ENCODE measurements at regions not wholly inside any gene's neighbourhood (a gene's known extent, or its start where the extent isn't known, plus 50 kb on each side); places are given as distances from the start of the nearest gene placed in this dataset.

- Histone ChIP-seq H3K9me2 (ENCODE audit: insufficient read depth) (no peaks in the 10 kb centered on the region; the same call in 1 of the 2 replicates), H4K20me1 (ENCODE audit: insufficient read depth) (no peaks in the 10 kb centered on the region), H3K36me3 (ENCODE audit: control insufficient read depth in 1 of 2, insufficient read depth in 2 of 2, low read length in 2 of 2) (no peaks in the 10 kb centered on the region), H2AFZ (ENCODE audit: low read depth, low read length, poor library complexity, severe bottlenecking) (no peak overlapping the region), H3K4me1 (ENCODE audit: control insufficient read depth in 1 of 2, insufficient read depth in 2 of 2, low read length in 2 of 2) (no peaks in the 10 kb centered on the region), H3K27ac (ENCODE audit: low read depth, low read length) (no peak overlapping the region), H3K79me2 (ENCODE audit: insufficient read depth, low read length) (no peaks in the 10 kb centered on the region), H3K9ac (ENCODE audit: low read length) (no peak overlapping the region), H3K4me3 (replicated peaks in 1 of 2; ENCODE audit: low read depth in 1 of 2, low read length in 2 of 2) (no peak overlapping the region), H3K4me2 (ENCODE audit: low read length) (no peak overlapping the region), H3K9me3 (ENCODE audit: control insufficient read depth in 1 of 2, insufficient read depth in 1 of 2, low read depth in 1 of 2, low read length in 2 of 2) (no peaks in the 10 kb centered on the region; a peak in 1 of 4 replicates), H3K27me3 (ENCODE audit: insufficient read depth, low read length) (no peaks in the 10 kb centered on the region)
- no TSS peak for BruUV-seq (replicated peaks)
- ChIA-PET RAD21 (ENCODE audit: low non-redundant PET in 1 of 2, low total read pairs in 2 of 2, uncharacterized antibody in 2 of 2, unreplicated experiment in 2 of 2) (no interaction called here), CTCF (no interaction called here), POLR2A (no interaction called here)
- intact Hi-C loops (cut with micrococcal nuclease), result no loop called here
- DNase-seq (ENCODE audit: low read depth, low spot score), result no peak
- TF ChIP-seq SRF (IDR thresholded peaks at IDR 0.05; ENCODE audit: low read depth), result no peak
- no peak for TF ChIP-seq SIN3A (IDR thresholded peaks at IDR 0.05; ENCODE audit: low read depth)
- TF ChIP-seq CTCF (IDR thresholded peaks at IDR 0.05 in 2 of 3, conservative IDR thresholded peaks at IDR 0.05 in 1 of 3; ENCODE audit: borderline replicate concordance in 1 of 3, insufficient read depth in 1 of 3, low read depth in 2 of 3, low read length in 2 of 3), result no peak
- TF ChIP-seq ZFX (IDR thresholded peaks at IDR 0.05), result no peak
- no peak for TF ChIP-seq EGR1 (IDR thresholded peaks at IDR 0.05; ENCODE audit: low read depth)
- no peak for TF ChIP-seq RAD21 (IDR thresholded peaks at IDR 0.05; ENCODE audit: low read depth)
- TF ChIP-seq JUND (IDR thresholded peaks at IDR 0.05), result no peak
- no peak for TF ChIP-seq ATF3 (IDR thresholded peaks at IDR 0.05)
- no peak for TF ChIP-seq EZH2 (IDR thresholded peaks at IDR 0.05)
- no peak for TF ChIP-seq CEBPB (IDR thresholded peaks at IDR 0.05; ENCODE audit: low read depth)
- TF ChIP-seq REST (IDR thresholded peaks at IDR 0.05; ENCODE audit: low read depth), result no peak
- TF ChIP-seq TCF7L2 (IDR thresholded peaks at IDR 0.05; ENCODE audit: borderline replicate concordance, extremely low read depth, insufficient read depth, insufficient read length), result no peak
- TF ChIP-seq SP1 (IDR thresholded peaks at IDR 0.05; ENCODE audit: low read depth), result no peak
- no peak for TF ChIP-seq EZH2phosphoT487 (IDR thresholded peaks at IDR 0.05; ENCODE audit: borderline replicate concordance)
- TF ChIP-seq ZBTB33 (IDR thresholded peaks at IDR 0.05; ENCODE audit: extremely low read depth, insufficient replicate concordance, low read length), result no peak
- no peak for TF ChIP-seq FOSL1 (IDR thresholded peaks at IDR 0.05; ENCODE audit: low read depth)
- TF ChIP-seq MAX (IDR thresholded peaks at IDR 0.05), result no peak
- TF ChIP-seq POLR2A (IDR thresholded peaks at IDR 0.05; ENCODE audit: borderline replicate concordance, extremely low read depth, insufficient read depth, insufficient read length), result no peak
- no peak for TF ChIP-seq CBX3 (IDR thresholded peaks at IDR 0.05; ENCODE audit: low read depth)
- TF ChIP-seq YY1 (IDR thresholded peaks at IDR 0.05; ENCODE audit: extremely low read depth, insufficient replicate concordance, low read depth, low read length), result no peak
- ATAC-seq, result no peak
Observed at GRCh38 chr9:29861803-29862202, 2288.5 kb upstream of the C9orf72 start.
